GM21737 (cell line): ENCODE measurements at regions not wholly inside any gene's neighbourhood (a gene's known extent, or its start where the extent isn't known, plus 50 kb on each side); places are given as distances from the start of the nearest gene placed in this dataset.
"Not testable (repeated sequence)": the region's sequence is repeated elsewhere in the genome, so short reads cannot be mapped to it uniquely, and the experiment has no call there.

ENCODE experiments used
- ATAC-seq: cut with Tn5 transposase; IDR thresholded peaks from one replicate; pipeline ENCODE4 v1.9.1; 2021; ENCODE audit warnings: mild to moderate bottlenecking, moderate library complexity; ENCODE audit not compliant: unreplicated experiment

GRCh38 chr17:62322313-62322712 lies 58.0 kb upstream of the EFCAB3 start:
- ATAC-seq = no peak

- ATAC-seq = no peak
Observed at GRCh38 chr17:62321451-62321850, 58.9 kb upstream of the EFCAB3 start.

GRCh38 chr17:62319846-62320245 lies 60.5 kb upstream of the EFCAB3 start:
- ATAC-seq = no peak

- ATAC-seq = no peak
Observed at GRCh38 chr17:62309396-62309795, 71.0 kb upstream of the EFCAB3 start.

GRCh38 chr17:62307196-62307595 lies 73.2 kb upstream of the EFCAB3 start:
- no peak for ATAC-seq

GRCh38 chr17:62303476-62303875 lies 76.9 kb upstream of the EFCAB3 start:
- no peak for ATAC-seq

GRCh38 chr17:62300697-62301096 lies 79.7 kb upstream of the EFCAB3 start:
- no peak for ATAC-seq

- ATAC-seq = not testable (repeated sequence)
Observed at GRCh38 chr17:62275290-62275689, 105.1 kb upstream of the EFCAB3 start.

GRCh38 chr17:62268361-62268760 lies 112.0 kb upstream of the EFCAB3 start:
- ATAC-seq = not testable (repeated sequence)

- ATAC-seq = not testable (repeated sequence)
Observed at GRCh38 chr17:62264974-62265373, 115.4 kb upstream of the EFCAB3 start.

- not testable (repeated sequence) for ATAC-seq
Observed at GRCh38 chr17:62255791-62256190, 124.6 kb upstream of the EFCAB3 start.

GRCh38 chr17:62242076-62242475 lies 138.3 kb upstream of the EFCAB3 start:
- ATAC-seq = not testable (repeated sequence)

GRCh38 chr17:62239569-62239968 lies 140.8 kb upstream of the EFCAB3 start:
- not testable (repeated sequence) for ATAC-seq

- not testable (repeated sequence) for ATAC-seq
Observed at GRCh38 chr17:62238551-62239338, 141.6 kb upstream of the EFCAB3 start.

- ATAC-seq = not testable (repeated sequence)
Observed at GRCh38 chr17:62233822-62234481, 146.4 kb upstream of the EFCAB3 start.

- not testable (repeated sequence) for ATAC-seq
Observed at GRCh38 chr17:62231293-62231692, 149.1 kb upstream of the EFCAB3 start.

GRCh38 chr17:62226610-62227240 lies 153.6 kb upstream of the EFCAB3 start:
- not testable (repeated sequence) for ATAC-seq

GRCh38 chr17:62223585-62223984 lies 156.8 kb upstream of the EFCAB3 start:
- not testable (repeated sequence) for ATAC-seq

GRCh38 chr17:62219221-62219899 lies 154.3 kb upstream of the MED13 start:
- no peak for ATAC-seq

GRCh38 chr17:62216847-62217246 lies 151.8 kb upstream of the MED13 start:
- no peak for ATAC-seq

- ATAC-seq = not testable (repeated sequence)
Observed at GRCh38 chr17:62215891-62216290, 150.8 kb upstream of the MED13 start.
